DMS153 treated with DMSO at 0.1 percent for 48 hours (cell line): ENCODE measurements at regions not wholly inside any gene's neighbourhood (a gene's known extent, or its start where the extent isn't known, plus 50 kb on each side); places are given as distances from the start of the nearest gene placed in this dataset.

Experiments
- DNase-seq: peaks from one replicate; lab custom pipeline; 2025; ENCODE audit not compliant: unreplicated experiment; lab: John Stamatoyannopoulos, UW

DNA sequence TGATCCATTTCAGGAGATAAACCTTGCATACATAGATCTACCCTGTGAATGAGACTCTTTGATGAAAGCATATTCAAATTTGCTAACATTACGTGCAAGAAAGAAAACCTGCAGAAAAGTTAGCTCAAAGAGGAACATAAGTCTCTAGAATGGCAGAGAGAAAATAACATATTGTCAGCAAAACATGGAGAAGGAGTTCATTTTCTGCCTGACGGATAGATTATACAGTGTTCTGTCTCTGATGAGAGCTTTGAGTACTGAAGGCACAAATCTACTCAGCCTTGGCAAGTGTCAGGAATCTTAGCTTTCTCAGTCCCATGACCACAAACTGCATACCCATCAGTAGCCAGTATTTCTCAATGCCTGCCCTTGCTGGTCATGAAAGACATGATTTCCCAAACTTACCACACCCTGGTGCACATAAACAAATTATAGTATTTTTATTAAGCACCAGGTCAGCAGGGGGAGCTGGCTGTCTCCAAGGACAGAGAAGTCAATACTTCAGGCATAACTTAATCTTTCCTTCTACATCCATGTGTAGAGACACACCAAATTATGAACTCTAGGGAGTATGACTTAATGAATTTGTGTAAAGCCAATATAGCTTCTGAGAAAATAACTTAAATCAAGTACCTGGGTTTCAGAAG lies 401.2 kb upstream of the SOX11 start:
- DNase-seq = no peak

DNA sequence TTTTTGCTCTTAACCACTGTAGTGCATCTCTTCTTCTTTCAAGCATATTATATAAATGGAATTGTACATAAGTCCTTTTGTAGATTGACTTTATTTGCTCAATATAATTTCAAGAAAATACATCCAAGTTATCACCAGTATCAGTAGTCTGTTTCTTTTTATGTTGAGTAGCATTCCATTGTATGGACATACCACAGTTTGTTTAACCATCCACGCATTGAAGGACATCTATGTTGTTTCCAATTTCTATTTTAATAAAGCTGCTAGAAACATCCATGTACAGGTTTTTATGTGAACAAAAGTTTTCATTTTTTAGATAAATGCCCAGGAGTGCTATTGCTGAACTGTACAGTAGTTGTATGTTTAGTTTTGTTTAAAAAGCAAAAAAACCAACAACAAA lies 387.5 kb upstream of the SOX11 start:
- no peak for DNase-seq

DNA sequence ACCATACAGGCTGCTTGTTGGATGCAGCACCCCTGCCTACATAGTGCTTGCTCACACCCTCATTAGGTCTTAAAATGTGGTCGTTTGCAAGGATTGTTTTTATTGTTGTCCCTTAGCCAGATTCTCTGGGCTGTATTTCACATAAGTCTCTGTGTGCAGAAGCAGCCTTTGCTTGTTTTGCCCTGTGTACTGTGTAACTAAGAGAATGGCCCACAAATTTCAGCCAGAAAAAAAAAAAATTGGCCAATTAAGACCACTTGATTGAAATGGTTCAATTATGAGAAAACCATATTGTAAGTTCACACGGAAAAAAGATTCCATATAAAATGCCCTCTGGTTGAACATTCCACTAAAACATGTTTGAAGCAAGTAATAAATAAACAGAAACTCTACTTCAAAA lies 377.1 kb upstream of the SOX11 start:
- DNase-seq = no peak

GRCh38 chr2:5315512-5315911 lies 376.7 kb upstream of the SOX11 start:
- peak; percentile 69 for DNase-seq

DNA sequence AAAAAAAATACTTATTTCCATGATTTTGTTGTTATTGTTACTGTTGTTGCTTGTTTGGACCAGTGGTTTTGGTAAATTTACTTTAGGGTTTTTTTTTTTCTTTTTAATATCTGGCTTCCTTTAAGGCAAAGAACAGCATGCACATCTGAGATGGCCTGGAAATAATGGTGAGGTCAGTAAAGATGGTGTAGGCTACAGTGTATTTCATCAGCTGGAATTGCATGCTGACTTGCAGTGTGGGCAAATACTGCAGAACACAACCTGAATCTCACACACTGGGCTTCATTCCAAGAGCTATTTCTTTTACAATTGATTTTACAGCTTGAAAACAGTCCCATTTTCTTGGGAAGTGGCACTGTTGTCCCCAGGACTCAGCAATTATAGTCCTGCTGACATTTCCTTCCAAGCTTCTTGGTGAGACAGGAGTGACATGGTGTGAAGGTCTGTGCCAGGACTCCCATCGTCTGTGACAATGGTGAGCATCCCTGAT lies 376.1 kb upstream of the SOX11 start:
- no peak for DNase-seq

DNA sequence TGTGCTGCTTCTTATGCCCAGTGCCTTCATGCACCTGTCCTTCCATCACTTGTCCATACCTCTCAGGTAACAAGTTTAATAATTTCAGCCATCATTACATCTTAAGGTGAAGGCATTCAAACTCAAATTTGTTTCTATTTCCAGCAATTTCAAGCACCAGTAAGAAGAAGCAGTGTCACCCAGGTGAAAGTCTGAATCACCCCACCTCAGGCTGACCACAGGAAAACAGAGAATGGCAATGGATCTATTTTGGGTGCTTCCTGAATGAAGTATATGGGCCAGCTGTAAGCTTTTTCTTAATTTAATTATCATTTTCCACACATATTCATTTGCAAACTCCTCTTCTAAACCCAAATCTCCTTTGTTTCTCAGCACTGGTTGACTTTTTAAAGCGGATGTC lies 372.7 kb upstream of the SOX11 start:
- DNase-seq = no peak

DNA sequence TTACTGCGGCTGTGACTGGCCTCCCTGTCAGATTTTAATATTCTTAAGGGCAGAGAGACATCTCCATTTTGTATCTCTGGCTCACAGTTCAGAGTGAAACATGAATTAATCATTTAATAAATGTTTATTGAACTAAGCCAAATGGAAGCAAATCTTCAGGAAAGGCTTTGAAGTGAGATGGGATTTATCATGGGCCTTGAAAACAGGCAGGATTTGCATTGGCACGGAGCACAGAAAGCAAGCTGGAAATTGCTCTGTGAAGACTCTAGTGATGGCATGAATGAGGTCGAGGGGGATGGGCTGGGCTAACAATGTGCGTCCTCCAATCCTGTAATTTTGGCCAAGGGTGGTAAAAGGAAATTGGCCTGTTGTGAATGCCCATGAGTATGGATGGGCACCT lies 369.8 kb upstream of the SOX11 start:
- DNase-seq = no peak

DNA sequence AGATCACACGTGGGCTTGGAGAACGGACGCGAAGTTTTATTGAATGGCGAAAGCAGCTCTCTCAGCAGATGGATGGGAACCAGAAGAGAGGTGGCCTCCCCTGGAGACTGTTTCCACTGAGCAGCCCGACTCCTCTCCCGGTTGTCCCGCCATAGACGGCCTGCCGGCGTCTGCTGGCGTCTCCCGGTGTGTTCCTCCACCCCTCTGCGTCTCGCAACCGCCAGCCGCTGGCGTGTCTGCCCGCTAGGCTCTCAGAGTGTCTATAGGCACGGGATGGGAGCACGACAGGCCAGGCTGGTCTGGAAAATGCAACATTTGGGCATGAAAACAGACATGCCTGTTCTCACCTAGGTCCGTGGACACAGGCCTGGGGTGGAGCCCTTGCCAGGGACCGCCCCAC lies 366.7 kb upstream of the SOX11 start:
- no peak for DNase-seq

- DNase-seq = no peak
Measured at GRCh38 chr2:5328826-5329225, 363.4 kb upstream of the SOX11 start.

DNA sequence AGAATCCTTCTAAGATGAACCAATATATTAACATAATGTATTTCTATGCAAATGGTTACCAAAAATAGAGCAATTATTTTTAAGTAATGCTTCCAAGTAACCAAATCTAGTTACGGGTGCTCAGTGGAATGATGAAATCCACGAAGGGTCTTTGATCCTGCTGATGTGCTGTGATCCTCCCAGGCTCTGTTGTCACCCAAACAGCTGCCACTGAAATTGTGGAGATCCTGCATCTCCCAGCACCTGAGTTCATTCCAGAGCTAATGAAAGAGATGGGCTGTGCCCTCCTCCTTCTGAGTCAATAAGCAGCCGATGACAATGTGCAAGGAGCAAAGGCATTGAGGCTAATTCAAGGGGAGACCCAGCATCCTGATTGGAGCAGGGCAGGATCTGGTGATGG lies 362.4 kb upstream of the SOX11 start:
- no peak for DNase-seq

DNA sequence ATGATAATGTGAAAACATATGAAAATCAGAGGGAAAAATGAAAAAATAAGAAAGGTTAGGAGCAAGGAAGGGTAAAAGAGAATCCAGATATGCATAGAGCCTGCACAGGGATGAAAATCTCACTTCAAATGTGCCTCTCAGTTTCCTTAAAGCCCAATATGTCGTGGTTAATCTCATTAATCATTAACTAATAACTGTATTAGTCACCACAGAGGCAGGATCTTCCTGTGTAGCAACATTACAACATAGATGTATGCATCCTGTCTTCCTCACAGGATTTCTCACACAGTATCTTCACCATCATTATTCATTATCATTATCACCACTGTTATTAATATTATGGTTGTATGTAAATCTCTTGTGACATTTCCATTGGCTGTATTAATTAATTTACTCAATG lies 361.2 kb upstream of the SOX11 start:
- DNase-seq = no peak

DNA sequence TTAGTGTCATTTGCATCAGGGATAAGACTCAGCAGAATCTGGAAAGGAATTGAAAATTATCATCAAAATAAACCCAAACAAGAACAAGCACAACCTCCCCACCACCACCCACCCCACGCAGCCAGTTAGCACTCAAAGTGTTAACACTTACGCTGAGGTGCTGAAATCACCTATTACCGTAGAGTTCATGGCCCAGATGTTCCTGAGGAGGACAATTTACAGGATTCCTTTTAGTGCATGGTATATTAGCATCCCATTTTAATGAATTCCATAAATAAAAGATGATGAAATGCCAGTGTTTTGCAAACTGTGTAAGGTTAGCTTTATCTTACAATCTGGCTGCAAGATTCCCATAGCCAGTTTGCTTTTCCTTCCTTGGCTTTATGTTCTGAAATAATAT lies 359.3 kb upstream of the SOX11 start:
- no peak for DNase-seq

GRCh38 chr2:5339473-5339872 lies 352.7 kb upstream of the SOX11 start:
- no peak for DNase-seq

GRCh38 chr2:5343785-5344335 lies 348.3 kb upstream of the SOX11 start:
- DNase-seq = no peak

- DNase-seq = no peak
Measured at GRCh38 chr2:5352286-5352685, 339.9 kb upstream of the SOX11 start.

DNA sequence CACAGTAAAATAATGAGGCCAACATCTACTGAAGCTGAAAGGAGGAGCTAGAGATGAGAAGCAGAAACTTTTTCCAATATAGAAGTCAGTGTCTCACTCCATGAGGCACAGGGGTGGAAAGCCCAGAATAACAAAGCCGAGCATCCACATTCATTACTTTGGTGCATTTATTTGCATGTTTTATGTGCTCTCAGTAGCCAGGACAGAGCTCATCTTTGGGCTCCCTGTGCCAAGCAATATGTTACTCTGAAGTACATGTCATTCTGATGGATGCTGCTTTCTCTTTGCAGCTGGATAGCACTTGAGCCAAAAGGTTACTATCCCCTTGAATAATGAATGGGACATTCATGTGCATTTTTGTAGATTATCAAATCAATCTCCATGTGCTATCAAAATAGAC lies 338.6 kb upstream of the SOX11 start:
- no peak for DNase-seq

GRCh38 chr2:5359397-5359796 lies 332.8 kb upstream of the SOX11 start:
- DNase-seq = no peak

DNA sequence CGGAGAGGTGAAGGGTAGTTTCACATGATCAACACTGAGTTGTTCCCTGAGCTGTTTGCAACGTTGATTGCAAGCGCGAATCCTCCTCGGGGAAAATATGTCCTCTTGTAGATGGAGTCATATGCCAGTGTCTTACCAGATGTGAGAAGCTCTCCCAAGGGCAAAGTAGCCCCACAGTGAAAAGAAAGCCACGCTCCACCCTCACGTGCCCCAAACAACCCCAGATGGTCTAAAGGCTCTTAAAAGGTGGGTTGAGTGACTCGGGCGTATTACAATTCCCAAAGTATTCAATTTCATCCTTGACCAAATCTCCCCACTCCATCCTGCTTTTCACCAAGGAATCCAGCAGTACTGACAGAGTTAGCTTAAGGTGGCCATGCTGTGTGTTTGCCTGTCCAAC lies 332.1 kb upstream of the SOX11 start:
- DNase-seq = no peak

DNA sequence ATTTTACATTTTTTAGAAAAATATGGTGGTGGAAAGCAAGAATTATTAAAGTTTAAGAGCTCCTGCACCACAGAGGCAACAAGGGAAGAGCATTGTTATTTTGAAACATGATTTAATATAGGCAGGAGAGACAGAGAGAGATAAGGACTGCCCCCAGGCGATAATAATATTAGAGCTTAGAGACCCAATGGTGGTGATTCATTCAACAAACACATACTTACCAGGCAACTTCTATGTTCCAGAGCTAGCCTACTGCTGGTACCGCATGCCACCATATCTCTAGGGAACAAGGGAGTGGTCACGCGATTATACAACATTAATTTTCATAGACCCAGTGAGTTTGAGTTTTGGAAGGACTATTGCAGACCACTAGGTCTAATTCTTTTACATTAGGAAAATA lies 327.8 kb upstream of the SOX11 start:
- no peak for DNase-seq

- DNase-seq = no peak
Measured at GRCh38 chr2:5365871-5366461, 326.2 kb upstream of the SOX11 start.

GRCh38 chr2:5367321-5367720 lies 324.9 kb upstream of the SOX11 start:
- DNase-seq = no peak

DNA sequence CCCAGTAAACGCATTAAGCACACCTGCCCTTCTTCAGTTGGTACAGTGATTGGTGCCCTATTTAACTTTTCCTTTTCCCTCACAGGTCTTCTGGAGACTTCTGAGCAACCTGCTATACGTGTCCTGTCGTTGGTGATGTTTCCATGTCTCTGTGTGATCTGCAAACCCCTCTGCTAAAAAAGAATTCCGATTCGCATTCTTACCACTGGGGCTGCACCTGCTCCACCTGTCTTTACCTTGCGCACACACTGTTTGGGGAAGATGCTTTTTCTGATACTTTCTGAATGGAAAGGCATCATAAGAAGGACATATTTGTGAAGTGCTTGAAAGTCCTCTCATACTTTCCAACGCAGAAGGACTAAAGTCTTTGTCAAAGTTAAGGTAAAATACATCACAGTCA lies 323.9 kb upstream of the SOX11 start:
- DNase-seq = no peak

- no peak for DNase-seq
Measured at GRCh38 chr2:5369510-5369909, 322.7 kb upstream of the SOX11 start.
